Trophoblast cell (in vitro differentiated cells and primary cell): ENCODE measurements at regions not wholly inside any gene's neighbourhood (a gene's known extent, or its start where the extent isn't known, plus 50 kb on each side); places are given as distances from the start of the nearest gene placed in this dataset.
A peak's percentile ranks its signal among the peaks of the same experiment; 100 is the strongest.

Experiments
- DNase-seq, 2 donors: peaks; one replicate each; pipeline ENCODE4 v3.0.0-alpha.2; 2016
- H2AFZ ChIP-seq: 2 replicates; pipeline ENCODE4 v1.6.1; 2013; ENCODE audit warnings: low read length, moderate library complexity, mild to moderate bottlenecking; ENCODE audit not compliant: insufficient read depth, poor library complexity
- H2AK5ac ChIP-seq: 2 replicates; pipeline ENCODE4 v1.6.1; 2013; ENCODE audit warnings: mild to moderate bottlenecking, low read length
- H2BK120ac ChIP-seq: 2 replicates; pipeline ENCODE4 v1.6.1; 2013; ENCODE audit warnings: low read length, mild to moderate bottlenecking, moderate library complexity; ENCODE audit not compliant: insufficient read depth, poor library complexity
- H2BK12ac ChIP-seq: 2 replicates; pipeline ENCODE4 v1.6.1; 2013; ENCODE audit warnings: mild to moderate bottlenecking, low read length, moderate library complexity
- H2BK5ac ChIP-seq: 2 replicates; pipeline ENCODE4 v1.6.1; 2013; ENCODE audit warnings: low read length, low read depth, moderate library complexity, mild to moderate bottlenecking; ENCODE audit not compliant: poor library complexity
- H3K14ac ChIP-seq: 2 replicates; pipeline ENCODE4 v1.6.1; 2013; ENCODE audit warnings: mild to moderate bottlenecking, low read length
- H3K18ac ChIP-seq: 2 replicates; pipeline ENCODE4 v1.6.1; 2013; ENCODE audit warnings: mild to moderate bottlenecking, low read length
- H3K23ac ChIP-seq: 2 replicates; pipeline ENCODE4 v1.6.1; 2013; ENCODE audit warnings: low read length
- H3K27ac ChIP-seq: 2 replicates; pipeline ENCODE4 v1.5.1; 2013; ENCODE audit warnings: low read depth, mild to moderate bottlenecking, inconsistent platforms, low read length, moderate library complexity
- H3K27me3 ChIP-seq: 2 replicates; pipeline ENCODE4 v1.6.1; 2013; ENCODE audit warnings: inconsistent platforms, mild to moderate bottlenecking, low read length, moderate library complexity; ENCODE audit not compliant: insufficient read depth
- H3K36me3 ChIP-seq, 2 experiments: 1 replicate in 1 of 2; 2 replicates in 1 of 2; pipeline ENCODE4 v1.6.1; 2013; ENCODE audit warnings: low read length in 2 of 2, mild to moderate bottlenecking in 2 of 2, moderate library complexity in 1 of 2; ENCODE audit not compliant: insufficient read depth in 2 of 2, control insufficient read depth in 1 of 2
- H3K4ac ChIP-seq: 2 replicates; pipeline ENCODE4 v1.6.1; 2013; ENCODE audit warnings: low read depth, mild to moderate bottlenecking, low read length, moderate library complexity
- H3K4me1 ChIP-seq, 2 experiments: 1 replicate in 1 of 2; 2 replicates in 1 of 2; pipeline ENCODE4 v1.6.1; 2013; ENCODE audit warnings: low read length in 2 of 2, mild to moderate bottlenecking in 2 of 2, moderate library complexity in 1 of 2; ENCODE audit not compliant: insufficient read depth in 2 of 2, control insufficient read depth in 1 of 2
- H3K4me2 ChIP-seq: 2 replicates; pipeline ENCODE4 v1.6.1; 2013; ENCODE audit warnings: inconsistent platforms, mild to moderate bottlenecking, low read length, moderate library complexity
- H3K4me3 ChIP-seq: 2 replicates; pipeline ENCODE4 v1.5.1; 2013; ENCODE audit warnings: mild to moderate bottlenecking, low read depth, low read length, inconsistent platforms
- H3K79me1 ChIP-seq: one replicate; pipeline ENCODE4 v1.6.1; 2013; ENCODE audit warnings: low read length
- H3K79me2 ChIP-seq: 2 replicates; pipeline ENCODE4 v1.6.1; 2013; ENCODE audit warnings: low read length, mild to moderate bottlenecking; ENCODE audit not compliant: control insufficient read depth, insufficient read depth, poor library complexity
- H3K9ac ChIP-seq: 2 replicates; pipeline ENCODE4 v1.6.1; 2013; ENCODE audit warnings: mild to moderate bottlenecking, low read length
- H3K9me3 ChIP-seq: 2 replicates; pipeline ENCODE4 v1.6.1; 2013; ENCODE audit warnings: low read depth, mild to moderate bottlenecking, control low read depth, inconsistent platforms, low read length; ENCODE audit not compliant: insufficient read depth
- H4K12ac ChIP-seq: 2 replicates; pipeline ENCODE4 v1.6.1; 2013; ENCODE audit warnings: low read depth, mild to moderate bottlenecking, low read length, moderate library complexity
- H4K8ac ChIP-seq: 2 replicates; pipeline ENCODE4 v1.6.1; 2013; ENCODE audit warnings: low read depth, mild to moderate bottlenecking, low read length, moderate library complexity
- H4K91ac ChIP-seq: one replicate; pipeline ENCODE4 v1.6.1; 2013; ENCODE audit warnings: low read depth, mild to moderate bottlenecking, low read length, moderate library complexity
- WGBS: extraction: QIAGEN DNeasy Blood & Tissue Kit; methylation state at CpG from one replicate; pipeline ENCODE4 v1.1.7; 2013; ENCODE audit warnings: missing lambda C conversion rate; ENCODE audit not compliant: insufficient read length, insufficient coverage; ENCODE audit errors: extremely low coverage; 5-methylcytosine and 5-hydroxymethylcytosine counted together

DNA sequence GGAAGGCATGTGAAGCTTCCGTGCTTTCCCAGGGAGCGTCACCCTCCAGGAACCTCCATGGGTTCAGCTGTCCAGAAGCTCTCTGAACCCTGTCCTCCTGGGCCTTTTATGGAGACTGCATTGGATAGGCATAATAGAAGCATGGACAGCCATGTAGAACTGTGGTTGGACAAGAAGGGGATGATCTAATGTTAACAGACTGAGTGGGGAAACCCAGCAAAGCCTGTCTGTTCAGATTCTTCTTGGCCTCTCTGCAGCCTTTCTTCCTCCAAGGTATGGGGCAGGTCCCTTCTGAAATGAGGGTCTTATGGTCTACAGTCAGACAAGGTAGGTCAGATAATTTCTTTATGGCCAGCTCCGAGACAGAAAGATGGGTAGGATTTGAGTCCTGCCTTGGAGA lies 59.1 kb upstream of the CTNNA1 start:
- no CpG with 5 or more reads among the region's 3 CpGs for WGBS
- Histone ChIP-seq H3K23ac (no peak overlapping the region), H3K27ac (peak overlapping the region; percentile 83), H2AK5ac (no peak overlapping the region), H3K18ac (no peak overlapping the region), H3K27me3 (no peaks in the 10 kb centered on the region), H2BK120ac (peak overlapping the region; percentile 82), H3K9ac (no peak overlapping the region), H3K4me1 (peaks cover 11 to 27% of the 10 kb centered on the region in 2 experiments), H4K91ac (peak overlapping the region; percentile 84), H3K36me3 (no peaks in the 10 kb centered on the region), H2AFZ (no peak overlapping the region), H3K14ac (peak overlapping the region; percentile 50), H3K9me3 (peaks cover 2% of the 10 kb centered on the region), H3K4me2 (peak overlapping the region; percentile 13), H4K12ac (no peak overlapping the region), H3K4ac (no peak overlapping the region), H3K79me1 (peaks cover 10% of the 10 kb centered on the region), H3K4me3 (no peak overlapping the region), H2BK5ac (peak overlapping the region; percentile 77), H3K79me2 (no peaks in the 10 kb centered on the region), H4K8ac (peak overlapping the region; percentile 17), H2BK12ac (no peak overlapping the region)
- DNase-seq: peak; percentile 80 to 82

DNA sequence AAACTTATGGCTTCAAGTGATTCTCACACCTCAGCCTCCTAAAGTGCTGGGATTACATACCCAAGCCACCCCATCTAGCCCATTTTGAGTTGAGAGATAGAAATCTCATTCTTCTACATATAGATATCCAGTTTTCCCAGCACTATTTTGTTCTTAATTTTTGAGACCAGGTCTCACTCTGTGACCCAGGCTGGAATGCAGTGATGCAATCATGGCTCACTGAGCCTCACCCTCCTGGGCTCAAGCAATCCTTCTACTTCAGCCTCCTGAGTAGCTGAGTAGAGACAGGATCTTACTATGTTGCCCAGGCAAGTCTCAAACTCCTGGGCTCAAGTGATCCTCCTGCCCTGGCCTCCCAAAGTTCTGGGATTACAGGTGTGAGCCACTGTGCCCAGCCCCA lies 60.9 kb upstream of the CTNNA1 start:
- Histone ChIP-seq H3K79me1 (peaks cover 10% of the 10 kb centered on the region), H3K4me1 (peaks cover 11 to 27% of the 10 kb centered on the region in 2 experiments), H3K9me3 (peaks cover 2% of the 10 kb centered on the region)

DNA sequence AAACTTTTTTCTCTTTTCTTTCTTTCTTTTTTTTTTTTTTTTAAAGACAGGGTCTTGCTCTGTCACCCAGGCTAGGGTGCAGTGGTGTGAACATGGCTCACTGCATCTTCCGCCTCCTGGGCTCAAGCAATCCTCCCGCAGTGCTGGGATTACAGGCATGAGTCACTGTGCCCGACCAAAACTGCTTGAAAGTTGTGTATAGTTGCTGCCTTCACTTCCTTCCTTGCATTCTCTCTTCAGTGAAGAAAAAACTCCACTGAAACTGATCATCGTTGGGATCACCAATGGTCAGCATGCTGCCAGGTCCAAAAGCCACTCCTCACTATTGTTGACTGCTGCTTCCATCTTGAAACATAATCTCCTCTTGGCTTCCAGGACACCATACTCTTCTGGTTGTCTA lies 66.6 kb upstream of the CTNNA1 start:
- Histone ChIP-seq H4K8ac (no peak overlapping the region), H2BK5ac (no peak overlapping the region), H3K79me1 (no peaks in the 10 kb centered on the region), H3K14ac (no peak overlapping the region), H3K18ac (no peak overlapping the region), H2AK5ac (no peak overlapping the region), H4K91ac (no peak overlapping the region), H4K12ac (no peak overlapping the region), H3K27ac (no peak overlapping the region), H2AFZ (no peak overlapping the region), H3K4me1 (peaks cover 0 to 3% of the 10 kb centered on the region in 2 experiments), H2BK120ac (no peak overlapping the region), H3K79me2 (no peaks in the 10 kb centered on the region), H3K23ac (no peak overlapping the region), H3K4ac (no peak overlapping the region), H3K9ac (no peak overlapping the region), H3K27me3 (no peaks in the 10 kb centered on the region), H2BK12ac (no peak overlapping the region), H3K4me3 (no peak overlapping the region), H3K36me3 (no peaks in the 10 kb centered on the region), H3K9me3 (no peaks in the 10 kb centered on the region), H3K4me2 (no peak overlapping the region)
- WGBS: no CpG with 5 or more reads among the region's 4 CpGs
- DNase-seq: peak in 1 of 2 donors; percentile 23

More for the DNA sequence above, 60.9 kb upstream of the CTNNA1 start:
- Histone ChIP-seq H3K27ac (no peak overlapping the region), H3K4me2 (no peak overlapping the region), H2AK5ac (no peak overlapping the region), H4K12ac (no peak overlapping the region), H3K23ac (no peak overlapping the region), H2AFZ (no peak overlapping the region), H3K14ac (no peak overlapping the region), H3K18ac (no peak overlapping the region), H2BK5ac (no peak overlapping the region), H3K4me3 (no peak overlapping the region), H3K36me3 (no peaks in the 10 kb centered on the region), H4K8ac (no peak overlapping the region), H3K4ac (no peak overlapping the region), H4K91ac (peak overlapping the region; percentile 28), H2BK12ac (no peak overlapping the region), H3K79me2 (no peaks in the 10 kb centered on the region), H3K27me3 (no peaks in the 10 kb centered on the region), H2BK120ac (no peak overlapping the region), H3K9ac (no peak overlapping the region)
- peak; percentile 69 to 79 for DNase-seq

- Histone ChIP-seq H4K91ac (no peak overlapping the region), H3K9me3 (no peaks in the 10 kb centered on the region), H3K79me2 (no peaks in the 10 kb centered on the region), H3K36me3 (no peaks in the 10 kb centered on the region), H3K4me3 (no peak overlapping the region), H2AFZ (no peak overlapping the region), H2AK5ac (no peak overlapping the region), H3K23ac (no peak overlapping the region), H4K8ac (no peak overlapping the region), H3K4me2 (no peak overlapping the region), H2BK5ac (no peak overlapping the region), H3K27ac (no peak overlapping the region), H3K9ac (no peak overlapping the region), H3K14ac (no peak overlapping the region), H3K79me1 (no peaks in the 10 kb centered on the region), H3K4ac (no peak overlapping the region), H3K4me1 (peaks cover 0 to 3% of the 10 kb centered on the region in 2 experiments), H3K27me3 (no peaks in the 10 kb centered on the region), H4K12ac (no peak overlapping the region), H3K18ac (no peak overlapping the region), H2BK120ac (no peak overlapping the region), H2BK12ac (no peak overlapping the region)
- WGBS: no CpG with 5 or more reads among the region's 2 CpGs
- no peak for DNase-seq
Observed at GRCh38 chr5:138685193-138685745, 68.0 kb upstream of the CTNNA1 start.
